K562 (cell line): ENCODE measurements at regions not wholly inside any gene's neighbourhood (a gene's known extent, or its start where the extent isn't known, plus 50 kb on each side); places are given as distances from the start of the nearest gene placed in this dataset.

Experiments
- FOSL1 ChIP-seq: fragments of 200-800 bp; sonication (Bioruptor generic); conservative IDR thresholded peaks from 2 replicates; pipeline ENCODE4 v1.6.1; 2016; ENCODE audit warnings: missing genetic modification characterization, missing compliant biosample characterization
- JUND ChIP-seq, 2 experiments: IDR thresholded peaks; 2 replicates in 1 of 2; 3 replicates in 1 of 2; pipeline ENCODE4 v1.6.1; 2011; ENCODE audit warnings: borderline replicate concordance in 2 of 2, low read depth in 2 of 2, low read length in 2 of 2, improper control_type of control experiment in 1 of 2, missing biosample characterization in 1 of 2, missing genetic modification characterization in 1 of 2, missing genetic modification reagents in 1 of 2
- KLF13 ChIP-seq: fragments of 450-650 bp; IDR thresholded peaks from 2 replicates; pipeline ENCODE4 v1.6.1; 2016; ENCODE audit warnings: missing genetic modification characterization, low read depth, mild to moderate bottlenecking, missing compliant biosample characterization, moderate library complexity, borderline replicate concordance
- TF ChIP-seq, protein P1 (sequence below), 3 experiments: IDR thresholded peaks in 2 of 3; conservative IDR thresholded peaks in 1 of 3; 2 replicates each; pipeline ENCODE4 v1.5.1; 2011 to 2012; ENCODE audit warnings: low read length in 3 of 3, mild to moderate bottlenecking in 3 of 3, control low read depth in 2 of 3, improper control_type of control experiment in 1 of 3, inconsistent platforms in 1 of 3, low read depth in 1 of 3, mixed read lengths in 1 of 3, moderate library complexity in 1 of 3; ENCODE audit not compliant: insufficient read depth in 2 of 3

DNA sequence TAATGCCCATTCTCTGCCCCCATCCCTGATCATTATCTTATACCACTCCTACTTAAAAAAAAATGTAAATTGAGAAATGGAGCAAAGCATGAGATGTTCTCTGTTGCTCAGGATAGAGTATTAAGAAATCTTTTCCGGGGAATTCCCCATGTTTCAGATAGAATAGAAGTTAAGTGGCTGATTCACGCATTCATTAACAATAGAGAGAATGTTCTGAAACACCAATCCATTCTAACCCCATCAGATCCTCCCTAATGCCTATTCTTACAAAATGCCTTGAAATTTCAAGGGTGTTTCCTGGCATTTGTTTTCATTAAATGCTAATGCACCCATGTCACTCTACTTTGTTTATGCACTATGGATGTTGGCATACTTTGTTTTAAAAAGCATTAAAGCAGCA lies 101.1 kb downstream of the AREG start:
- TF ChIP-seq KLF13 (tag) (no peak), JUND (IDR thresholded peaks at IDR 0.05; ENCODE audit: borderline replicate concordance, low read depth, low read length) (no peak), JUND (tag; IDR thresholded peaks at IDR 0.05; ENCODE audit: borderline replicate concordance, low read depth, low read length) (no peak), FOSL1 (tag) (no peak)
- TF ChIP-seq, protein P1, sequence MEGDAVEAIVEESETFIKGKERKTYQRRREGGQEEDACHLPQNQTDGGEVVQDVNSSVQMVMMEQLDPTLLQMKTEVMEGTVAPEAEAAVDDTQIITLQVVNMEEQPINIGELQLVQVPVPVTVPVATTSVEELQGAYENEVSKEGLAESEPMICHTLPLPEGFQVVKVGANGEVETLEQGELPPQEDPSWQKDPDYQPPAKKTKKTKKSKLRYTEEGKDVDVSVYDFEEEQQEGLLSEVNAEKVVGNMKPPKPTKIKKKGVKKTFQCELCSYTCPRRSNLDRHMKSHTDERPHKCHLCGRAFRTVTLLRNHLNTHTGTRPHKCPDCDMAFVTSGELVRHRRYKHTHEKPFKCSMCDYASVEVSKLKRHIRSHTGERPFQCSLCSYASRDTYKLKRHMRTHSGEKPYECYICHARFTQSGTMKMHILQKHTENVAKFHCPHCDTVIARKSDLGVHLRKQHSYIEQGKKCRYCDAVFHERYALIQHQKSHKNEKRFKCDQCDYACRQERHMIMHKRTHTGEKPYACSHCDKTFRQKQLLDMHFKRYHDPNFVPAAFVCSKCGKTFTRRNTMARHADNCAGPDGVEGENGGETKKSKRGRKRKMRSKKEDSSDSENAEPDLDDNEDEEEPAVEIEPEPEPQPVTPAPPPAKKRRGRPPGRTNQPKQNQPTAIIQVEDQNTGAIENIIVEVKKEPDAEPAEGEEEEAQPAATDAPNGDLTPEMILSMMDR (IDR thresholded peaks at IDR 0.05 in 2 of 3, conservative IDR thresholded peaks at IDR 0.05 in 1 of 3; ENCODE audit: insufficient read depth in 2 of 3, low read depth in 1 of 3, low read length in 3 of 3) = no peak
